ENCODE measurements at regions not wholly inside any gene's neighbourhood (a gene's known extent, or its start where the extent isn't known, plus 50 kb on each side); places are given as distances from the start of the nearest gene placed in this dataset.

GRCh38 chr5:52173133-52173532 is 614.6 kb upstream of the ITGA1 start:
- Histone ChIP-seq H3K79me2 (replicated peaks; ENCODE audit: insufficient read depth, low read length) (no peaks in the 10 kb centered on the region), H3K36me3 (ENCODE audit: insufficient read depth, low read length) (no peaks in the 10 kb centered on the region), H3K9ac (ENCODE audit: low read length) (no peak overlapping the region), H2AFZ (ENCODE audit: low read depth, low read length) (no peak overlapping the region), H3K9me3 (ENCODE audit: low read length) (no peaks in the 10 kb centered on the region), H3K27ac (ENCODE audit: low read length) (no peak overlapping the region), H3F3A (ENCODE audit: insufficient read depth, low read length, poor library complexity, severe bottlenecking) (no peaks in the 10 kb centered on the region), H3K4me2 (ENCODE audit: low read length) (no peak overlapping the region), H3K27me3 (ENCODE audit: insufficient read depth, low read depth, low read length) (no peaks in the 10 kb centered on the region), H4K20me1 (ENCODE audit: insufficient read depth) (no peaks in the 10 kb centered on the region), H3K9me2 (ENCODE audit: insufficient read depth, low read length) (no peaks in the 10 kb centered on the region), H3K4me3 (ENCODE audit: low read length) (no peak overlapping the region)
- TF ChIP-seq EP300 (conservative IDR thresholded peaks at IDR 0.05; ENCODE audit: poor library complexity, severe bottlenecking) (no peak), MXI1 (conservative IDR thresholded peaks at IDR 0.05; ENCODE audit: poor library complexity, severe bottlenecking) (no peak), RAD21 (conservative IDR thresholded peaks at IDR 0.05) (no peak), SMC3 (conservative IDR thresholded peaks at IDR 0.05; ENCODE audit: poor library complexity) (no peak), REST (IDR thresholded peaks at IDR 0.05; ENCODE audit: borderline replicate concordance) (no peak), TAF1 (IDR thresholded peaks at IDR 0.05; ENCODE audit: low read depth) (no peak), CTCF (IDR thresholded peaks at IDR 0.05; ENCODE audit: poor library complexity, severe bottlenecking) (no peak), POLR2AphosphoS5 (IDR thresholded peaks at IDR 0.05) (no peak), EZH2 (IDR thresholded peaks at IDR 0.05; ENCODE audit: borderline replicate concordance, insufficient read depth, low read length, poor library complexity, severe bottlenecking) (no peak)

GRCh38 chr5:52177193-52177592 is 610.5 kb upstream of the ITGA1 start:
- Histone ChIP-seq H3K4me2 (ENCODE audit: low read length) (no peak overlapping the region), H3K79me2 (replicated peaks; ENCODE audit: insufficient read depth, low read length) (no peaks in the 10 kb centered on the region), H3K9me2 (ENCODE audit: insufficient read depth, low read length) (no peaks in the 10 kb centered on the region), H3K9ac (ENCODE audit: low read length) (no peak overlapping the region), H3K4me3 (ENCODE audit: low read length) (no peak overlapping the region), H3K36me3 (ENCODE audit: insufficient read depth, low read length) (no peaks in the 10 kb centered on the region), H3K27me3 (ENCODE audit: insufficient read depth, low read depth, low read length) (no peaks in the 10 kb centered on the region), H3F3A (ENCODE audit: insufficient read depth, low read length, poor library complexity, severe bottlenecking) (no peaks in the 10 kb centered on the region), H2AFZ (ENCODE audit: low read depth, low read length) (no peak overlapping the region), H3K9me3 (ENCODE audit: low read length) (no peaks in the 10 kb centered on the region), H3K27ac (ENCODE audit: low read length) (no peak overlapping the region), H4K20me1 (ENCODE audit: insufficient read depth) (no peaks in the 10 kb centered on the region)
- TF ChIP-seq POLR2AphosphoS5 (IDR thresholded peaks at IDR 0.05), result no peak
- TF ChIP-seq EP300 (conservative IDR thresholded peaks at IDR 0.05; ENCODE audit: poor library complexity, severe bottlenecking), result no peak
- no peak for TF ChIP-seq REST (IDR thresholded peaks at IDR 0.05; ENCODE audit: borderline replicate concordance)
